AG09309 (cell line): ENCODE measurements at regions not wholly inside any gene's neighbourhood (a gene's known extent, or its start where the extent isn't known, plus 50 kb on each side); places are given as distances from the start of the nearest gene placed in this dataset.

Experiments used
- DNase-seq: peaks from one replicate; pipeline ENCODE4 v3.0.0-alpha.2; 2010; ENCODE audit warnings: low read depth
- H3K4me3 ChIP-seq: 2 replicates; pipeline ENCODE4 v1.5.1; 2011; ENCODE audit warnings: mild to moderate bottlenecking, low read depth, low read length, moderate library complexity; ENCODE audit not compliant: control insufficient read depth
- TF ChIP-seq, protein P1 (sequence below): IDR thresholded peaks from 2 replicates; pipeline ENCODE4 v1.5.1; 2011; ENCODE audit warnings: mild to moderate bottlenecking, low read depth, low read length, inconsistent platforms; ENCODE audit not compliant: insufficient read depth, control insufficient read depth; ENCODE audit errors: missing control alignments

DNA sequence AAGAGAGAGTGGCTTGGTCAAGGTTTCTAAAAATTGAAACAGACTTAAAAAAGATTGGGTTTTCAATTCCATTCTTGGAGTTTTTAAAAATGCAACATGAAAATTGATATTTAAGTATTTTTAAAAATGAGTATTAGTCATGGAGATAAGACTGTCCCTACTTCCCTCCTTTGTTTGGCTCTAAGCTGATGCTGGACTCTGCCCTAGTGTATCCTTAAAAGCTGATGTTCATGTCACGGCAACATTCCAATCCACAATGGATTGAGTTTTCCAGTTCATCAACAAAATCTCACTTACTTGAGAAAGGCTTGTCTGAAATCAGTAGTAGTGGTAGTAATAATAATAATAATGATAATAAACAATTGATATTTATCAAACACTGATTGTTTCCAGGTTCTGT, 119.0 kb upstream of the SLC38A2 start:
- no peak for DNase-seq
- TF ChIP-seq, protein P1, sequence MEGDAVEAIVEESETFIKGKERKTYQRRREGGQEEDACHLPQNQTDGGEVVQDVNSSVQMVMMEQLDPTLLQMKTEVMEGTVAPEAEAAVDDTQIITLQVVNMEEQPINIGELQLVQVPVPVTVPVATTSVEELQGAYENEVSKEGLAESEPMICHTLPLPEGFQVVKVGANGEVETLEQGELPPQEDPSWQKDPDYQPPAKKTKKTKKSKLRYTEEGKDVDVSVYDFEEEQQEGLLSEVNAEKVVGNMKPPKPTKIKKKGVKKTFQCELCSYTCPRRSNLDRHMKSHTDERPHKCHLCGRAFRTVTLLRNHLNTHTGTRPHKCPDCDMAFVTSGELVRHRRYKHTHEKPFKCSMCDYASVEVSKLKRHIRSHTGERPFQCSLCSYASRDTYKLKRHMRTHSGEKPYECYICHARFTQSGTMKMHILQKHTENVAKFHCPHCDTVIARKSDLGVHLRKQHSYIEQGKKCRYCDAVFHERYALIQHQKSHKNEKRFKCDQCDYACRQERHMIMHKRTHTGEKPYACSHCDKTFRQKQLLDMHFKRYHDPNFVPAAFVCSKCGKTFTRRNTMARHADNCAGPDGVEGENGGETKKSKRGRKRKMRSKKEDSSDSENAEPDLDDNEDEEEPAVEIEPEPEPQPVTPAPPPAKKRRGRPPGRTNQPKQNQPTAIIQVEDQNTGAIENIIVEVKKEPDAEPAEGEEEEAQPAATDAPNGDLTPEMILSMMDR = no peak
- H3K4me3 ChIP-seq = no peak overlapping the region

DNA sequence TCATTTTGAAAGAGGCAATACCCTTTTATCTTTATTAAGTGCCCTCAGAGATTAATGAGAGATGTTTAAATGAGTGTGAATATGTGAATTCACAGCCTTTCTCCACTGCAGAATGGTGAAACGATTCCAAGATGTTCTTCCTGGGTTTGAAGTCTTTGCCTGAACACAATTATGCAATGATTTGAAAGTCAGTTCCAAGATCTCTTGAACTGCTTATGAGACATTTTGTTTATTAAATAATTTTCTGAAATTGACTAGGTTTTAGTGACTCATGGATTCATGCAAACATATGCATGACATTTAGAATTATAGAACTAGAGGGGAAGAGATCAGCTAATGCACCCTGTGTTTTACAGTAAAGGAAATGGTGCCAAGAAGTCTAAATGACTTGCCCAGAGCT, 118.1 kb upstream of the SLC38A2 start:
- DNase-seq = no peak
- no peak overlapping the region for H3K4me3 ChIP-seq
- TF ChIP-seq, protein P1 = no peak

DNA sequence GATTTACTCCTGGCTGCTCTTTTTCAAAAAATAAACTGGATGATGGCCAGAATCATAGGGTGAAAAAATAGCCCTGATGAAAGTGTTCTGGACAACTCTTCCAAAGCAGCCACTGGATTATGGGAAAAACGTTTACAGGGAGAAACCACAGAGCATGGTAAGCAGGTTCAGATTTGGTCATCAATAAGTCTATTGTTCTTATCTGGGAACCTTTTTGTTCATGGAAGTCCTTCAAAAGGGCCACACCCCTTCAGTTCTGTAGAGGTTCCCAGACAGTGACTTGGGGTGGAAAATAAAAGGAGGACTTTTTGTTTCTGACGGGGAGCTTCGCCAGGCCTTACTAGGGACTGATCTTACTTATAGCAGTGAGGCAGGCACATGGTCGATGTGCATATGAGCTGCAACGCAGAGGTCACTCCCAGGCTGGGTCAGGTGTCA, 117.4 kb upstream of the SLC38A2 start:
- no peak for DNase-seq
- TF ChIP-seq, protein P1 = no peak
- H3K4me3 ChIP-seq = no peak overlapping the region

DNA sequence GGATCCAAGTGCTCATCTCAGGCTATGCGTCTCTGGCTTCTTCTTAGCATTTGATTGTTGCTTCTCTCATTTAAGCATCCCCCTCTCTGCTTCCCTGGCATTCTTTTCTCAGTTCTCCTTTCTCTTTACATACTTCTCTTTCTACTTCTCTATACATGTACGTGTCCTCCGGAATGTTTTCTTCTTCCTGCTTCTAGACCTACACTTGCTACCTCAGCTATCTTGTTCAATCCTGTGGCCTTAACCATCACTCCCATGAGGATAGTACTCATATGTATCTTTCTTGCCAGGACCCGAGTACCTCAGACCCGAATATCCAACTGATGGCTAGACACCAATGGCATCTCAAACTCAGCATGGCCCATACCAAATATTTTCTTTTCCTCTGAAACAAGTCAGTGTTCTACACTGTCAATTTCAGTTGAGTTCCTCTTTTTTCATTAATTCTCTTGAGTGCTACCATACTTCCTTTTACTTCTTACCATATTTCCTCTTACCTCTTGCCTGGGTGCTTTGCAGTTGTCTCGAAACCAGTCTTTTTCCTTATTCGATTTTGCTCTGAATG, 115.1 kb upstream of the SLC38A2 start:
- TF ChIP-seq, protein P1 = no peak
- H3K4me3 ChIP-seq = no peak overlapping the region
- DNase-seq = no peak

DNA sequence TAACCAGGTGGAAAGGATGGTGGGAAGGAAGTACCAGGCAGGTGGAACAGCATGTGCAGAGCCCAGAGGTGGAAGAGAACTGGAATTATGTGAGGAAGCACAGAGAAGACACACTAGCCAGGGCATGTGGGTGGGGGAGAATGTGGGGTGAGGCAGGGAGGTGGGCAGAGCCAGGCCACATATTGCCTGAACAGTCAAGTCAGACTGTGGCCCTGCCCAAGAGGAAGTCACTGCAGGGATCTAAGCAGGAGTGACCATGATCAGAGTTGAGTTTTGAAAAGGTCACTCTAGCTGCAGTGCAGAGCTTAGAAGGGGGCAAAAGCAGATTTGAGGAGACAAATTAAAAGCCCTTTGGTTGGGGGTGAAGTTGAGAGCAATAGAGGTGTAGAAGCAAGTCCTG, 114.0 kb upstream of the SLC38A2 start:
- no peak overlapping the region for H3K4me3 ChIP-seq
- DNase-seq = no peak
- TF ChIP-seq, protein P1 = no peak

DNA sequence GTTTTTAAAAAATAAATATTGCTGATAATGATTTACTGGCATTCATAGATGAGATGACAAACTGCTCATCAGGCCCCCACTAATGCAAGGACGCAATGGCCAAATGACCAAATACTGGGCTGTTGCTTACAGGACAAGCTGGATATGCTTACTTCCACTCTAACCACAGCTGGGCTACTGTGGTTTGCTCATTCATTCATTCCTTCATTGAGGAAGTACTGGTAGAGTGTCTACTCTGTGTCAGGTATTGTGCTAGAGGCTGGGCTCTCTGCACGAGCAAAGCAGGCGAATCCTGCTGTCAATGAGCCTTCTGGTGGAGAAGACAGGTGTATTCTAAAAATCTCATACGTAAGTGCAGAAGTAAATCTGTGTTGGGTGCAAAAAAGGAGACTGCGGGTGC, 113.3 kb upstream of the SLC38A2 start:
- DNase-seq = no peak
- H3K4me3 ChIP-seq = no peak overlapping the region
- TF ChIP-seq, protein P1 = no peak
